GM13977 (cell line): ENCODE measurements at regions not wholly inside any gene's neighbourhood (a gene's known extent, or its start where the extent isn't known, plus 50 kb on each side); places are given as distances from the start of the nearest gene placed in this dataset.

Experiments
- DNase-seq: peaks from one replicate; pipeline ENCODE4 v3.0.0; 2012; ENCODE audit warnings: low spot score
- in situ Hi-C: fragments of 300-500 bp; cut with MboI; formaldehyde crosslinking; loops from one replicate; pipeline ENCODE4 v1.12.0; 2022; ENCODE audit warnings: low sequenced_read_pairs, low pct_unique_long_range_greater_than_20kb, mixed read lengths, inconsistent platforms; ENCODE audit not compliant: unreplicated experiment
- TF ChIP-seq, protein P1 (sequence below): IDR thresholded peaks from 2 replicates; pipeline ENCODE4 v1.5.1; 2012; ENCODE audit warnings: mild to moderate bottlenecking, control low read depth; ENCODE audit not compliant: insufficient read depth; ENCODE audit errors: extremely low read depth, missing control alignments

DNA sequence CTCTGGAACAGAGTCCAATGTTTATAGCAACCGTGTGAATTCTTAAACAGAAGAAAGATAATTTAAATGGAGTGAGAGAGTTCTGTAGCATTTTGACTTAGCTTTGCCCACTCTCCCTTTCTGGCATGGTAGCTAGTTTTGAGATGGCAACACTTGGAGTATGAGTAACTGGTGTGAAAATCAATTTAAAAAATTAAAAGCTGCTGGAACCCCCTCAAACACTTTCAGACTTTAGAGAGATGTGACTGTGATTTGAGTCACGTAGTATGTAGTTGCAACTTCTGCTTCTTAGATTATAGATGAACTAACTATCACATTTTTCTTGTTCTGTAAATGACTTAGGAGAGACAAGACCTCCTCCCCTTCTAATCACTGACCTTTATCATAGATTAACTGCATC, 2309.5 kb upstream of the C9orf72 start:
- DNase-seq, result no peak
- TF ChIP-seq, protein P1, sequence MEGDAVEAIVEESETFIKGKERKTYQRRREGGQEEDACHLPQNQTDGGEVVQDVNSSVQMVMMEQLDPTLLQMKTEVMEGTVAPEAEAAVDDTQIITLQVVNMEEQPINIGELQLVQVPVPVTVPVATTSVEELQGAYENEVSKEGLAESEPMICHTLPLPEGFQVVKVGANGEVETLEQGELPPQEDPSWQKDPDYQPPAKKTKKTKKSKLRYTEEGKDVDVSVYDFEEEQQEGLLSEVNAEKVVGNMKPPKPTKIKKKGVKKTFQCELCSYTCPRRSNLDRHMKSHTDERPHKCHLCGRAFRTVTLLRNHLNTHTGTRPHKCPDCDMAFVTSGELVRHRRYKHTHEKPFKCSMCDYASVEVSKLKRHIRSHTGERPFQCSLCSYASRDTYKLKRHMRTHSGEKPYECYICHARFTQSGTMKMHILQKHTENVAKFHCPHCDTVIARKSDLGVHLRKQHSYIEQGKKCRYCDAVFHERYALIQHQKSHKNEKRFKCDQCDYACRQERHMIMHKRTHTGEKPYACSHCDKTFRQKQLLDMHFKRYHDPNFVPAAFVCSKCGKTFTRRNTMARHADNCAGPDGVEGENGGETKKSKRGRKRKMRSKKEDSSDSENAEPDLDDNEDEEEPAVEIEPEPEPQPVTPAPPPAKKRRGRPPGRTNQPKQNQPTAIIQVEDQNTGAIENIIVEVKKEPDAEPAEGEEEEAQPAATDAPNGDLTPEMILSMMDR, result no peak
- in situ Hi-C loops, result no loop called here

- TF ChIP-seq, protein P1, result no peak
- no peak for DNase-seq
- in situ Hi-C loops, result no loop called here
Observed at GRCh38 chr9:29906065-29906464, 2332.8 kb upstream of the C9orf72 start.

- no peak for DNase-seq
- TF ChIP-seq, protein P1, result no peak
- in situ Hi-C loops, result no loop called here
Observed at GRCh38 chr9:29928072-29928471, 2354.8 kb upstream of the C9orf72 start.

DNA sequence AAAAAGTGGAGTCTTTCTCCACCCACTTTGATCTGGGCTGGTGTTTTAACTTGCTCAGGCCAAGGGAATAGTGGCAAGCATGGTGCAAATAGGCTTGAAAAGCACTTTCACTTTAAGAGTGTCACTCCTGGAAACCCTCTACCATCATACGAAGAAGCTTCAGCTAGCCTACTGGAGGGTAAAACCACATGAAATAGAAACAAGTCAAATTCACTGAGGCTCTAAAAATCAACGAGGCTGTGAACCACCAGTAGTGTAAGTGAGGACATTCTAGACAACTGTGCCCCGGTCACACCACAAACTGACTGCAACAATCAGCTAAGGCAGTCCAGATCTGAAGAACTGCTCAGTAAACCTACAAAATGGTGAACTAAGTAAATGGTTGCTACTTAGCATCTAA, 2366.3 kb upstream of the C9orf72 start:
- in situ Hi-C loops, result no loop called here
- no peak for DNase-seq

DNA sequence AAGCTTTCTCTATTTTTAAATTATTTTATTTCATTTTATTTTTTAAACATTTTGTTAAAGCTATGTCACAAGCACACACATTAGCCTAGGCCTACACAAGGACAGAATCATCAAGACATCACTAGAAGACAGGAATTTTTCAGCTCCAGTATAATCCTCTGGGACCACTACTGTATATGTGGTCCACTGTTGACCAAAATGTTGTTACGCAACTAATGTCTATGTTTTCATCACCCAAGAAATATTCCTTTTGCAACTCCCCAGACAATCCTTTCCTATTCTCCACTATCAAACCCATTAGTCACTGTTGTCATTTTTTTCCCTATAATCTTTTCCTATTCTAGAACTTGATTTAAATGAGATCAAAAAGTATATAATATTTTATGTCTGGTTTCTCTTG, 2371.7 kb upstream of the C9orf72 start:
- no peak for DNase-seq
- TF ChIP-seq, protein P1, result no peak
- in situ Hi-C loops, result no loop called here

More for the DNA sequence above, 2366.3 kb upstream of the C9orf72 start:
- TF ChIP-seq, protein P1, result no peak

- in situ Hi-C loops, result no loop called here
- TF ChIP-seq, protein P1, result no peak
- no peak for DNase-seq
Observed at GRCh38 chr9:29958469-29958868, 2385.2 kb upstream of the C9orf72 start.

DNA sequence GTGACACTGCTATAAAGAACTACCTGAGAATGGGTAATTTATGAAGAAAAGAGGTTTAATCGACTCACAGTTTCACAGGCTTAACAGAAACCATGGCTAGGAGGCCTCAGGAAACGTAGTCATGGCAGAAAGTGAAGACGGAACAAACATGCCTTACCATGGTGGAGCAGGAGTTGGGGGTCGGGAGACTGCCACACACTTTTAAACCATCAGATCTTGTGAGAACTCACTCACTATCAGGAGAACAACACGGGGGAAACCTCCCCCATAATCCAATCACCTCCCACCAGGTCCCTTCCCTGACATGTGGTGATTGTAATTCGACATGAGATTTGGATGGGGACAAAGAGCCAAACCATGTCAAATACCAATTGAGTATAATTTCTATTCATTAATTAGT, 2392.6 kb upstream of the C9orf72 start:
- in situ Hi-C loops, result no loop called here
- DNase-seq, result no peak

More for the DNA sequence above, 2392.6 kb upstream of the C9orf72 start:
- TF ChIP-seq, protein P1, result no peak
